AG09319 (cell line): ENCODE measurements at regions not wholly inside any gene's neighbourhood (a gene's known extent, or its start where the extent isn't known, plus 50 kb on each side); places are given as distances from the start of the nearest gene placed in this dataset.

Experiments used
- DNase-seq: peaks from one replicate; pipeline ENCODE4 v3.0.0-alpha.2; 2010; ENCODE audit warnings: low read depth; ENCODE audit errors: extremely low read depth
- CTCF ChIP-seq: IDR thresholded peaks from 2 replicates; pipeline ENCODE4 v1.5.1; 2011; ENCODE audit warnings: low read depth, mild to moderate bottlenecking, inconsistent platforms, low read length, moderate library complexity

GRCh38 chr18:67261931-67262552 is 254.5 kb downstream of the DSEL start:
- DNase-seq, result no peak
- no peak for TF ChIP-seq CTCF

GRCh38 chr18:67260841-67261240 is 255.7 kb downstream of the DSEL start:
- no peak for DNase-seq
- no peak for TF ChIP-seq CTCF

- DNase-seq, result no peak
- no peak for TF ChIP-seq CTCF
Measured at GRCh38 chr18:67250776-67251424, 265.6 kb downstream of the DSEL start.

GRCh38 chr18:67243799-67244587 is 272.5 kb downstream of the DSEL start:
- TF ChIP-seq CTCF, result no peak
- no peak for DNase-seq

- no peak for DNase-seq
- no peak for TF ChIP-seq CTCF
Measured at GRCh38 chr18:67242001-67242400, 274.5 kb downstream of the DSEL start.

GRCh38 chr18:67241299-67241698 is 275.2 kb downstream of the DSEL start:
- TF ChIP-seq CTCF, result no peak
- DNase-seq, result no peak

- DNase-seq, result no peak
- no peak for TF ChIP-seq CTCF
Measured at GRCh38 chr18:67239826-67240225, 276.7 kb downstream of the DSEL start.
